22Rv1 (cell line): ENCODE measurements at regions not wholly inside any gene's neighbourhood (a gene's known extent, or its start where the extent isn't known, plus 50 kb on each side); places are given as distances from the start of the nearest gene placed in this dataset.

Source experiments
- H3K27ac ChIP-seq: fragments of 450-650 bp; 2 replicates; pipeline ENCODE4 v1.5.1; 2017
- CTCF ChIP-seq: fragments of 450-650 bp; IDR thresholded peaks from 2 replicates; pipeline ENCODE4 v1.5.1; 2017; ENCODE audit warnings: mild to moderate bottlenecking
- ZFX ChIP-seq: fragments of 450-650 bp; IDR thresholded peaks from 2 replicates; pipeline ENCODE4 v1.6.1; 2017; ENCODE audit warnings: antibody characterized with exemption, borderline replicate concordance

GRCh38 chr2:20523799-20524187 is 76.9 kb downstream of the RHOB start:
- TF ChIP-seq CTCF = no peak
- no peak for TF ChIP-seq ZFX
- no peak overlapping the region for H3K27ac ChIP-seq

GRCh38 chr2:20524412-20525040 is 77.7 kb downstream of the RHOB start:
- no peak overlapping the region for H3K27ac ChIP-seq
- no peak for TF ChIP-seq CTCF
- TF ChIP-seq ZFX = no peak

GRCh38 chr2:20525041-20526035 is 78.5 kb downstream of the RHOB start:
- TF ChIP-seq CTCF (no peak), ZFX (no peak)

GRCh38 chr2:20526160-20526559 is 79.3 kb downstream of the RHOB start:
- H3K27ac ChIP-seq = no peak overlapping the region
- TF ChIP-seq CTCF (no peak), ZFX (no peak)

More at GRCh38 chr2:20525041-20526035, 78.5 kb downstream of the RHOB start:
- H3K27ac ChIP-seq = no peak overlapping the region

GRCh38 chr2:20526708-20527107 is 79.8 kb downstream of the RHOB start:
- no peak overlapping the region for H3K27ac ChIP-seq
- no peak for TF ChIP-seq CTCF
- TF ChIP-seq ZFX = no peak

GRCh38 chr2:20528713-20529112 is 81.8 kb downstream of the RHOB start:
- H3K27ac ChIP-seq = no peak overlapping the region
- no peak for TF ChIP-seq CTCF

- no peak overlapping the region for H3K27ac ChIP-seq
- TF ChIP-seq ZFX = no peak
Observed at GRCh38 chr2:20530520-20530919, 83.6 kb downstream of the RHOB start.
